HG03108 (cell line): ENCODE measurements at regions not wholly inside any gene's neighbourhood (a gene's known extent, or its start where the extent isn't known, plus 50 kb on each side); places are given as distances from the start of the nearest gene placed in this dataset.
"Not testable (repeated sequence)": the region's sequence is repeated elsewhere in the genome, so short reads cannot be mapped to it uniquely, and the experiment has no call there.

ENCODE experiments used
- ATAC-seq: cut with Tn5 transposase; IDR thresholded peaks from one replicate; pipeline ENCODE4 v1.9.1; 2021; ENCODE audit warnings: moderate library complexity; ENCODE audit not compliant: unreplicated experiment

- no peak for ATAC-seq
Observed at GRCh38 chr2:21194147-21194546, 70.4 kb downstream of the TDRD15 start.

- ATAC-seq = no peak
Observed at GRCh38 chr2:21194858-21195271, 71.1 kb downstream of the TDRD15 start.

DNA sequence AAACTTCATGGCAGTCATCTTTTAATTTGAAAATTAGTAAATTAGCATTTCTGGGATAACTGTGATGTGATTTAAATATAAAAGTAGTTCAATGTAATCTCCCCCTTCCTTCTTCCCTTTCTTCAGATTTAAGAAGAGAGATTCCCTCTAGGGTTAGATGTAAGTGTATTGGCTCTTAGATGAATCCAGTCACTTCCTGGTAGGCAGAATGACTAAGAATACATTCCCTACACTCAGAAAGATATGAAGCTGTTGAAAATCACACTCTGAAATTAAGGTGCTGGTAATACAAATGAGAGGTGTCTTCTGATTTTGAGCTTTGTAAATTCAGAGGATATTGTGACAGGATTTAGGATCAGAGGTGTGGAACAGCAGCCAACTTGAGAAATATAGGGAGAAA is 71.6 kb downstream of the TDRD15 start:
- ATAC-seq = no peak

DNA sequence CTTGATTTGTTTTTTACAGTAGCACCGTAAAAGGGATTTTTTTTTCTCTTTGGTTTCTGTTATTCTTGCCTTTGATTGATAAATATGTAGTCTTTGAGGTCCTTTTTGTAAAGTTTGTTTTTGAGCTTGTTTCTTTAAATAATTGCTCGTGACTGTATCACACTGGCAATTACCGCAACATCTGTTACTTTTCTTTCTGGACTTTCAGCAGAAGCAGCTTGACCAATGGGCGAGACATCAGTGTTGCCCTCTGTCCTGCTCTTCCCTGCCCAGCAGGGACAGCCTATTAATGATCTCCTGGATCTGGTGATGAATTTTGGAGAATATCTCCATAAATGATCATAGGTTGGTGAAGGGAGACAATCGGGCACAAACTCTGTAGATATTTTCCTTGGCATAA is 74.9 kb downstream of the TDRD15 start:
- ATAC-seq = no peak

GRCh38 chr2:21203976-21204375 is 80.2 kb downstream of the TDRD15 start:
- no peak for ATAC-seq

GRCh38 chr2:21214085-21214484 is 90.3 kb downstream of the TDRD15 start:
- not testable (repeated sequence) for ATAC-seq

- ATAC-seq = no peak
Observed at GRCh38 chr2:21217442-21217841, 93.7 kb downstream of the TDRD15 start.

DNA sequence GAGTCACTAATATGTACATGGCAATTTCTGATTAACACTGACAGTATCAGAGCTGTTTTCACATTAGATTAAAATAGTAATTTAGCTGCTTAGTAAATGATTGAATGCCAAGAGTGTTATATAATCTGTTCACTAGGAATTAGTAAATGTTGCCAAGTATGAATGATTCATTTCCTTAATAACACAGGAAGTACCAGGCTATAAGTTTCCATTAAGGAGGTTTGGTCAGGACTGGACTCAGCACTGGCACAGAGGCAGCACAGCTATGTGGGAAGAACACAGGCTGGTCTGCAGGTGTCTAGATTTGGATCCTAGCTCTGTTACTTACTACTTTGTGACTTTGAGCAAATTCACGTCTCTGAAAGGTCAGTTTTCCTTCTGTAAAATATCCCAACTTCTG is 97.2 kb downstream of the TDRD15 start:
- no peak for ATAC-seq

GRCh38 chr2:21223618-21224017 is 99.8 kb downstream of the TDRD15 start:
- ATAC-seq = no peak

DNA sequence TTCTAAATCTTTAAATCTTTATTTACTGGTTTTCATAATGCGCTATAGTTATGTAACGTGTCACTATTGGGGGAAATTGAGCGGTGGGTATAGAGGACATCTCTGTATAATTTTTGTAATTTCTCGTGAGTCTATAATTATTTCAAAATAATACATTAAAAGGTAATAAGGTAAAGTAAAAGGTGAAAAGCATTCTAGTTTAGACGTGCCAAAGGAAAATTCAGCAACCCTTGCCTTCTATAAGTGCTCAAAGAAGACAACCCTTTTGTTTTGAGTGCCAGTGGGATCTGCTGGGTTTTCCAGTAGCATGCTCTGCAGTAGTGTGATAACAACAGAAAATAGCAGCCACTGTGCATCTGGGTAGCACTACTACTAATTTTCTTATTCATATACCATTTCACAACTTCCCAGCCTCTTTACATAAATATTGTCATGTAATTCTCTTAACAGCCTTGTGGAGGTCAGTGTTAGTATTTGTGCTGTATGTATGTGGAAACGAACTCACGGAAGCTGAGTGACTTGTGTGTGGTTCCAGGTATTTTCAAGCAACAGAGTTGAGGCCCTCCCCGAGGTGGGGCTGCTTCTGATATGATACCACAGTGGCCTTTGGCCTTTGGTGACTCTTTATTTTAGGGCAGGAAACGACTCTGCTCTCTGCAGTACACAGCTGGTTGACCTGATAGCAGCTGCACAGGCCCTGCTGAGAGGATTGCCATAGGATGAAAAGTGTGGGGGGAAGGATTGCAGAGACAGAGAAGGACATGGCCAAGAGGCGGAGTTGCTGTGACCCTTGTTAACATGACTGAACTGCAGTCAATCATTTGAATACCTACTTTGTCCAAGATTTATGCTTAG is 104.5 kb downstream of the TDRD15 start:
- no peak for ATAC-seq

DNA sequence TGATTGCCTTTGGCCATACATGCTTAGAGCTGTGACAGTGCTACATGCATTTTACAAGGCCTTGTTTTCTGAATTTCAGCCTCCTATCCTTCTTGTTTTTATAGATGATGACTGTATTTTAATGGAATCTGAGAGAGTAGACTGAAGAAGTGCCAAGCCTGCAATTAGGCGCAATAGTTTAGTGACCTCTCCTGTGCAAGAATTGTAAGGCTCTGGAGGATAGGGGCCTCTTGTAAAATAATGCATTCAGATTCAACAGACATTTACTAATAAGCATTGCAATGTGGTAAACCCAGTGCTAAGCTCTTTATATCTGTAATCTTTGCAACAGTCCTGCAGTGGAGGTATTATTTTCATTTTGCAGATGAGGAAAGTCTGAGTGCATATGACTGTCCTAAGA is 105.5 kb downstream of the TDRD15 start:
- no peak for ATAC-seq

DNA sequence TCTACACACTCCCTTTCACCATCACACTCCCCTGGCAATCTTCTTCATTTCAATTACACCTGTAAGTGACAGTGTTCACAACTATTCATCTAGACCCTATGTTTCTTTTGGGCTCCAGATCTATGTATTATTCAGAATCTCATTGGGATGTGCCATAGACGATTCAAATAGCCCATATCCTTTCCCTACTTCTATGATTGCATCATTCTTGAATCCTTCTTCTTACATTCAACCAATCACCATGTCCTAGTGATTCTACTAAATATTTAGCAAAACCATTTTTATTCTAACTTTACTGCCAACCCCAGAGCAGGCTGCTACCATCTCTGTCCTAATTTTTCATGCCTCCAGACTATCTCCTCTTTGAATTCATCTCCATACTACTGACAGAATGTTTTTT is 106.4 kb downstream of the TDRD15 start:
- no peak for ATAC-seq

DNA sequence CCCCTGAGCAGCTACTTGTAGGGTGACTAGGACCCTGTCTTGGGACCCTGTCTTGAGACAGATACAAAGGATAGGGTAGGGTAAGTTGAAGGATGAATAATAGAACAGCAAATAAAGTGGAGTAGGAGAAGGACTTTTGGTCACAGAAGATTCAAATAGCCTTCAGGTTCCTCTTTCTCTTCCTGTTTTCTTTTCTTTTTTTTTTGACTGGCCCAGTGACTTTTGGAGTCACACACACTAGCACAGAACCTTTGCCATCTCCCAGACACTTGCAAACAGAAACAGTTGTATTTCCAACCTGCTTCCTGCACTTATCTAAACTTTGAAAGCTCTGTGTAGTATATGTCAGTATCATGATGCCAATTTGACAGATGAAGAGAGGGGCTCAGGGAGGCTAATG is 108.2 kb downstream of the TDRD15 start:
- no peak for ATAC-seq

DNA sequence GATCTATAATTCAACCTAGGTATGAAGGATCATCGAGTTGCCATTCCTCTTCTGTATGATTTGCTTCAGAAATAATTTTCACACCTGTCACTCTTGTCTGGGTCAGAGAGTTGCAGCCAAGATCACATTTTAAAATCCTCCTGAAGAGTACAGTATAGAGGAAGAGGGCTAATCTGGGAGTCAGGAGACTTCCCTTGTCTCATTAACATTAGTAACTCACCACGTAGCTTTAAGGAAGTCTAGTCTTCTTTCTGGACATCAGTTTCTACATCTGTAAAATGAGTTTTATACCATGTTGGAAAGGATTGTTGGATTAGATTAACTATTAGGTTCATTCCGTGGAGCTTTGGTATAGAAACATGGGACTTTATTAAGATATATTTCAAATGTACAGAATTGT is 109.4 kb downstream of the TDRD15 start:
- no peak for ATAC-seq

- ATAC-seq = no peak
Observed at GRCh38 chr2:21234001-21234400, 110.2 kb downstream of the TDRD15 start.

DNA sequence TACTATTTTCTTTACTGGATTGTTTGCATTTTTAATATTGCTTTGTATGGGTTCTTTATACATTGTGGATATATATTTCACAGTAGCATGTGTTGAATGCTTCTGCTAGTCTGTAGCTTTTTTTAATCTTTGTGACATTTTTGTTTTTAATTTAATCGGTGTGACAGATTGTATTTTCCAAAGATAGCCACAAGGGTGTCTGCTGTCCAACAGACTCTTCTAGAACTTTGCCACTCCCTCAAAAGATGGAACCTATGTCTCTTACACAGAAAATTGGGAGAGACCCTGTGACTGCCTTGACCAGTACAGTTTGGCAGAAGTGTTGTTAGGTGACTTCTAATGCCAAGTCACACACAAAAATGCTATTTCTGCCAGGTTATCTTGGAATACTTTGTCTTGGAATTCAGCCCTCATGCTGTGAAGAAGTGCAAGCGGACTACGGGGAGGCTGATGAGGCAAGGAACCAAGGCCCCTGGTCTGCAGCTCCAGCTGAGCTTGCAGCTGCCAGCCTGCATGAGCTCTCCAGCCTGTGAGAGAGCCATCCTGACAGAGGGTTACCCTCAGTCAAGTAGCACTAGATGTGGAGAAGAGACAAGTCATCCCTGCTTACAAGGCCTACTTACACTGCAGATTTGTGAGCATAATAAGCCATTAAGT is 110.8 kb downstream of the TDRD15 start:
- no peak for ATAC-seq

DNA sequence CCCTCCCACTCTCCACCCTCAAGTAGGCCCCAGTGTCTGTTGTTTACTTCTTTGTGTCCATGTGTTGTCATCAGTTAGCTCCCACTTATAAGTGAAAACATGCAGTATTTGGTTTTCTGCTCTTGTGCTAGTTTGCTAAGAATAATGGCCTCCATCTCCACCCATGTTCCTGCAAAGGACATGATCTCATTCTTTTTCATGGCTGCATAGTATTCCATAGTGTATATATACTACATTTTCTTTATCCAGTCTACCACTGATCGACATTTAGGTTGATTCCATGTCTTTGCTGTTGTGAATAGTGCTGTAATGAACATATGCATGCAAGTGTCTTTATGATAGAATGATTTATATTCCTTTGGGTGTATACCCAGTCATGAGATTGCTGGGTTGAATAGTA is 116.0 kb downstream of the TDRD15 start:
- ATAC-seq = not testable (repeated sequence)

- no peak for ATAC-seq
Observed at GRCh38 chr2:21244161-21244560, 120.4 kb downstream of the TDRD15 start.

DNA sequence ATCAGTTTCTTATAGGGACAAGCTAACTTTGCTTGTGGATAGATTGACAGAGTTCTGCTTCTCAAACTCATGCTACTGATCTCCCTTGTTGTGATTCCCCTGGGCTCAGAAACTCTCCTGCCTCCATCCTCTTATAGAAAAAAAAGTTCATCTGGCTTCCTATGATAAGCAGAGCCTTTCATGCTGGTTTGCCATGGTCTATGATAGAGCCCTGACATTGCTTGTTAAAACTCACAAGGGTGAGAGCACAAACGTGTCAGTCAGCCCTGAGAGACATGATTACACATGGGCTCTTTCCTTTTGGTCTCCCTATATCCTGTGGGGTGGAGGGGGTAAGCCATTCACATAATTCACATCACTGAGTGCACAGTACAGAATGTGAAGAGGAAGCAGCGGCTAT is 121.8 kb downstream of the TDRD15 start:
- no peak for ATAC-seq

DNA sequence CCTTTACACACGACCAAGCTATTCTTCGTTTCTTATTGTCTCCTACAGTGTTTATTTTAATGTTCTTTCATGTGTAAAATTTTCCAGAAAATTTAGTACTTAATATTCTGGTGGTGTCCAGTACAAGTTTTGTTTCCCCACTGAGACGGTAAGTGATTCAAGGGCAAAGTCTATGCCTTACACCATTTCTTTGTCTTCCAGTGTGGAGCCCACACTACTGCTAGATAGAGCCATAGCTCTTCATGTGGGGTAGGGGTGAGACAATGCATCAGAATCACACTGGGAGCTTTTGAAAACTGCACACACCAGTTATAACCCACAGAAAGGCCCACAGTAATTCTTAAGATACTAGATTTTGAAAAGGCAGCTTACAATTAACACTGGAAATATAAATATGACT is 125.6 kb downstream of the TDRD15 start:
- no peak for ATAC-seq

DNA sequence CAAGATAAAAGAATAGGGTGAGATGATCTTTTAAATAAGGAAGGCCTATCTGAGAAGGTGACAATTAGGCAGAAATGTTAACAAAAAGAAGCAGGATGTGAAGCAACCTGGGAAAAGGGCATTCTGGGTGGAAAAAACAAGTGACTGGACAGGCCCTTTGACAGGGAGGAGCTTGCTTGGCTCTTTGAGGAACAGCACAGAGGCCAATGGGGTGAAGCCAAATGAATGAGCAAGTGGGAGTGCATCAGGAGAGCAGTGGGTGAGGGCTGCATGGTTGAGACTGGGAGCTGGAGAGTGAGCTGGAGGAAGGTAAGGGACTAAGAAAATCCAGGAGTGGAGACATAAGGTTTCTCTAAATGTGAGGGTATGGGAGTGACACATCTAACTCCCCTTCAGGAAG is 126.9 kb downstream of the TDRD15 start:
- ATAC-seq = no peak

DNA sequence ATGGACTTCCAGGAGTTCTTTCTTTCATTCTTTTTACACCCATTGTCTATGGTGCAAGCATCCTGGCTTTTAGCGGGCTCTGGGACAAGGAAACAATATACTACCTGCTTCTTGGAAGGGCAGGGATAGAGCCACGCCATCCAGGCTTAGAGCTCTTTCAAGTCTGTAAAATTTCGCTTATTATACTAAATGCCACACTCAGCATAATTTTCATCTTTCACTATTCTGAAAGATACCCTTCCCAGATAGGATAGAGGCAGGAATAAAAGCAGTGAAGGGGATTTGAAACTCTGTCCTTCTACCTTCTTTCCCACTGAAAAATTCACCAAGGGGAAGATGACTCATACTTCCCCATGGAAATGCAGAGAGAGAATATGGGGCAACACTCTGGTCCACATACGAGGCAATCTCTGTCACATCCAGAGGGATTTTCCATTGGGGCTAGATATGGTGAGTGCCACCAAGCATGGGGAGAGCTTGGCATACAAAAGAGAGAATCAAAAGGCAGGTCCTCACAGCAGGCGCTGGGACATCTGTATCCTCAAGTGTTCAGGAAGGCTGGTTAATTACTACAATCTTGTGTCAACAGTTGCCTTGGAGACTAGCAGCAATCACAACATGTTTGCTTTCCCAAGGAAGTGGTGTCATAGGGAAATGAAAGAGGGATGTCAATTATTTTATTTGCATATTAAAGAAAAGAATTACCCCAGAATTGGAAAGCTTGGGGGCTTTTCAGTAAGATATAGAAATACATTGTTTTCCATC is 127.6 kb downstream of the TDRD15 start:
- ATAC-seq = no peak
